IMR-90 (cell line): ENCODE measurements at regions not wholly inside any gene's neighbourhood (a gene's known extent, or its start where the extent isn't known, plus 50 kb on each side); places are given as distances from the start of the nearest gene placed in this dataset.
A peak's percentile ranks its signal among the peaks of the same experiment; 100 is the strongest.

Experiments
- ATAC-seq: fragments of 200-7000 bp; cut with Tn5 transposase; 2 replicates; pipeline ENCODE4 v1.9.1; 2020; ENCODE audit warnings: low read depth, mild to moderate bottlenecking, moderate library complexity
- BruUV-seq: library from RNA; stranded (reverse); fragments of 400-500 nt; replicated peaks from 2 replicates; lab custom pipeline; 2021; lab: Mats Ljungman, UMichigan
- CTCF ChIA-PET: fragments of 300-600 bp; formaldehyde crosslinking; extraction: SDS; loops from one replicate; lab custom pipeline; 2021; ENCODE audit warnings: antibody characterized with exemption; lab: Yijun Ruan, JAX
- POLR2A ChIA-PET: fragments of 300-600 bp; sonication (Branson Sonifier 250); formaldehyde crosslinking; loops from one replicate; lab custom pipeline; 2022; ENCODE audit warnings: antibody characterized with exemption; ENCODE audit not compliant: unreplicated experiment; lab: Charles Lee
- DNase-seq: peaks from one replicate; pipeline ENCODE4 v3.0.0; 2013
- H2AFZ ChIP-seq: replicated peaks from 2 replicates; pipeline ENCODE3; 2013; ENCODE audit warnings: low read length, mild to moderate bottlenecking; ENCODE audit not compliant: poor library complexity
- H2AK5ac ChIP-seq: 2 replicates; pipeline ENCODE4 v1.6.1; 2013; ENCODE audit warnings: low read depth, low read length, inconsistent platforms
- H2AK9ac ChIP-seq: replicated peaks from 2 replicates; pipeline ENCODE3; 2013; ENCODE audit warnings: mild to moderate bottlenecking, low read depth, low read length, moderate library complexity; ENCODE audit not compliant: poor library complexity
- H2BK120ac ChIP-seq: 2 replicates; pipeline ENCODE4 v1.6.1; 2013; ENCODE audit warnings: low read depth, low read length, inconsistent platforms
- H2BK15ac ChIP-seq: 3 replicates; pipeline ENCODE4 v1.6.1; 2013; ENCODE audit warnings: low read depth, low read length, inconsistent platforms
- H2BK20ac ChIP-seq: 2 replicates; pipeline ENCODE4 v1.6.1; 2013; ENCODE audit warnings: low read depth, mild to moderate bottlenecking, inconsistent platforms, low read length, moderate library complexity
- H2BK5ac ChIP-seq: 2 replicates; pipeline ENCODE4 v1.6.1; 2013; ENCODE audit warnings: mild to moderate bottlenecking, low read depth, low read length, inconsistent platforms; ENCODE audit not compliant: poor library complexity, severe bottlenecking
- H3K14ac ChIP-seq: replicated peaks from 2 replicates; pipeline ENCODE4 v1.6.1; 2013; ENCODE audit warnings: low read depth, low read length, inconsistent platforms
- H3K18ac ChIP-seq: 2 replicates; pipeline ENCODE4 v1.6.1; 2013; ENCODE audit warnings: low read depth, low read length, control low read depth
- H3K23ac ChIP-seq: 2 replicates; pipeline ENCODE4 v1.6.1; 2013; ENCODE audit warnings: low read depth, low read length, inconsistent platforms
- H3K27ac ChIP-seq: 2 replicates; pipeline ENCODE4 v1.5.1; 2013; ENCODE audit warnings: mild to moderate bottlenecking, control low read depth, low read length; ENCODE audit not compliant: insufficient read depth
- H3K27me3 ChIP-seq: 2 replicates; pipeline ENCODE4 v1.6.1; 2013; ENCODE audit warnings: low read length; ENCODE audit not compliant: control insufficient read depth, insufficient read depth
- H3K36me3 ChIP-seq: 2 replicates; pipeline ENCODE4 v1.6.1; 2013; ENCODE audit warnings: low read length, mixed read lengths; ENCODE audit not compliant: control insufficient read depth, insufficient read depth
- H3K4ac ChIP-seq: 2 replicates; pipeline ENCODE4 v1.6.1; 2013; ENCODE audit warnings: low read depth, low read length, inconsistent platforms
- H3K4me1 ChIP-seq: 2 replicates; pipeline ENCODE4 v1.6.1; 2013; ENCODE audit warnings: low read length, mixed read lengths; ENCODE audit not compliant: control insufficient read depth, insufficient read depth
- H3K4me2 ChIP-seq: 2 replicates; pipeline ENCODE4 v1.6.1; 2013; ENCODE audit warnings: low read depth, mild to moderate bottlenecking, control low read depth, low read length, moderate library complexity
- H3K4me3 ChIP-seq: 2 replicates; pipeline ENCODE4 v1.5.1; 2013; ENCODE audit warnings: low read depth, mild to moderate bottlenecking, control low read depth, low read length, moderate library complexity; ENCODE audit not compliant: insufficient read depth
- H3K56ac ChIP-seq: 2 replicates; pipeline ENCODE4 v1.6.1; 2013; ENCODE audit warnings: low read length, inconsistent platforms; ENCODE audit not compliant: insufficient read depth; ENCODE audit errors: extremely low read depth
- H3K79me1 ChIP-seq, 2 experiments: 2 replicates each; pipeline ENCODE4 v1.6.1; 2013; ENCODE audit warnings: low read length in 2 of 2, inconsistent platforms in 1 of 2, low read depth in 1 of 2
- H3K9ac ChIP-seq: 2 replicates; pipeline ENCODE4 v1.6.1; 2013; ENCODE audit warnings: low read depth, low read length, control low read depth
- H3K9me1 ChIP-seq: 2 replicates; pipeline ENCODE4 v1.6.1; 2013; ENCODE audit warnings: low read length, inconsistent platforms; ENCODE audit not compliant: insufficient read depth
- H3K9me3 ChIP-seq: 2 replicates; pipeline ENCODE4 v1.6.1; 2013; ENCODE audit warnings: low read length; ENCODE audit not compliant: control insufficient read depth, insufficient read depth
- H4K20me1 ChIP-seq: 2 replicates; pipeline ENCODE4 v1.6.1; 2013; ENCODE audit warnings: low read length, inconsistent platforms; ENCODE audit not compliant: insufficient read depth
- H4K5ac ChIP-seq: 2 replicates; pipeline ENCODE4 v1.6.1; 2013; ENCODE audit warnings: mild to moderate bottlenecking, low read depth, low read length, control low read depth
- H4K8ac ChIP-seq, 2 experiments: 2 replicates each; pipeline ENCODE4 v1.6.1; 2013; ENCODE audit warnings: low read depth in 2 of 2, low read length in 2 of 2, control low read depth in 1 of 2, inconsistent platforms in 1 of 2
- H4K91ac ChIP-seq: 2 replicates; pipeline ENCODE4 v1.6.1; 2013; ENCODE audit warnings: low read depth, low read length, inconsistent platforms; ENCODE audit not compliant: insufficient read depth
- BHLHE40 ChIP-seq: fragments of 150-350 bp; IDR thresholded peaks from 2 replicates; pipeline ENCODE4 v1.6.1; 2016; ENCODE audit warnings: mild to moderate bottlenecking, low read depth, low read length
- CTCF ChIP-seq: conservative IDR thresholded peaks from 2 replicates; pipeline ENCODE4 v1.5.1; 2012; ENCODE audit warnings: mild to moderate bottlenecking, low read depth, low read length, improper control_type of control experiment
- MAFK ChIP-seq: IDR thresholded peaks from 2 replicates; pipeline ENCODE4 v1.6.1; 2012; ENCODE audit warnings: low read depth, low read length, improper control_type of control experiment
- MAZ ChIP-seq: IDR thresholded peaks from 2 replicates; pipeline ENCODE4 v1.6.1; 2012; ENCODE audit warnings: low read depth, mild to moderate bottlenecking, low read length, improper control_type of control experiment, moderate library complexity, borderline replicate concordance
- POLR2A ChIP-seq: IDR thresholded peaks from 2 replicates; pipeline ENCODE4 v1.6.1; 2012; ENCODE audit warnings: mild to moderate bottlenecking, low read depth, low read length
- RAD21 ChIP-seq: IDR thresholded peaks from 2 replicates; pipeline ENCODE4 v1.6.1; 2012; ENCODE audit warnings: low read length, improper control_type of control experiment
- WGBS, 2 experiments: methylation state at CpG; one replicate each; pipeline versions ENCODE4 v1.1.5 to v1.1.7; 2013; ENCODE audit warnings: missing lambda C conversion rate in 2 of 2; ENCODE audit not compliant: insufficient read length in 1 of 2; ENCODE audit errors: extremely low coverage in 2 of 2; 5-methylcytosine and 5-hydroxymethylcytosine counted together
- dilution Hi-C: fragments of 300-500 bp; cut with HindIII; formaldehyde crosslinking; loops from one replicate; pipeline ENCODE4 v1.14.3; 2018; ENCODE audit warnings: low sequenced_read_pairs; ENCODE audit not compliant: unreplicated experiment
- in situ Hi-C: fragments of 300-500 bp; cut with MboI; formaldehyde crosslinking; loops from 3 replicates; pipeline ENCODE4 v1.14.3; 2019; ENCODE audit warnings: low sequenced_read_pairs, inconsistent platforms, mixed read lengths
- intact Hi-C: fragments of 100-400 bp; cut with micrococcal nuclease; formaldehyde crosslinking; loops from 2 replicates; pipeline ENCODE4 v1.10.0; 2022

GRCh38 chr2:172232708-172233396 lies 130.2 kb upstream of the DLX2 start:
- dilution Hi-C loops, result no loop called here
- no peak for TF ChIP-seq CTCF
- TF ChIP-seq MAFK, result no peak
- TF ChIP-seq MAZ, result no peak
- TF ChIP-seq RAD21, result no peak
- TF ChIP-seq POLR2A, result no peak
- TF ChIP-seq BHLHE40, result 0 out of 2 replicates have a peak, but pooled peaks have one; percentile 6
- Histone ChIP-seq H2BK15ac (peak overlapping the region; percentile 51; the same call in 2 of the 3 replicates), H3K9me1 (peaks cover 17% of the 10 kb centered on the region), H3K27ac (peak overlapping the region; percentile 68), H3K4ac (peak overlapping the region; percentile 77), H3K4me1 (peaks cover 28% of the 10 kb centered on the region), H3K4me2 (peak overlapping the region; percentile 80), H3K56ac (0 out of 2 replicates have a peak overlapping the region, but pooled peaks have one; percentile 60), H3K14ac (peak overlapping the region; percentile 41), H2BK5ac (peak overlapping the region; percentile 57), H3K79me1 (no peaks in the 10 kb centered on the region), H3K9me3 (no peaks in the 10 kb centered on the region), H3K36me3 (no peaks in the 10 kb centered on the region), H2AK5ac (0 out of 2 replicates have a peak overlapping the region, but pooled peaks have one; percentile 20), H4K91ac (0 out of 2 replicates have a peak overlapping the region, but pooled peaks have one; percentile 1), H2AFZ (peak overlapping the region; percentile 77), H3K4me3 (no peak overlapping the region), H4K5ac (0 out of 2 replicates have a peak overlapping the region, but pooled peaks have one; percentile 12), H3K18ac (peak overlapping the region; percentile 52), H2BK20ac (peak overlapping the region; percentile 86; the same call in 1 of the 2 replicates), H2AK9ac (no peak overlapping the region), H4K20me1 (peaks cover 7% of the 10 kb centered on the region; the same call in 1 of the 2 replicates), H3K9ac (no peak overlapping the region), H4K8ac (peak overlapping the region in 1 of 2 experiments; percentile 36; a peak in 2 of 4 replicates), H3K23ac (no peak overlapping the region), H3K27me3 (peaks cover 12% of the 10 kb centered on the region), H2BK120ac (peak overlapping the region; percentile 71)
- CTCF ChIA-PET, result interaction anchor here (0.7 to 2.3 kb wide), 2 partner anchors 15 to 229 kb away, joined by 3 to 6 read pairs; no protein-coding TSS in a partner anchor
- intact Hi-C loops, result loop anchor here (2.0 kb wide), 1 partner anchor 18 kb away; no protein-coding TSS in a partner anchor
- ATAC-seq, result peak; percentile 74
- POLR2A ChIA-PET, result interaction anchor here (0.5 kb wide), 1 partner anchor 176 kb away, joined by 3 read pairs; no protein-coding TSS in a partner anchor
- in situ Hi-C loops, result no loop called here
- BruUV-seq, result no TSS peak
- 94% methylated on average over 2 of the region's 9 CpGs; no CpG with 5 or more reads in 1 of the 2 experiments for WGBS, 2 experiments
- peak; percentile 62 for DNase-seq
